Duodenal mucosa (tissue), 2 donors: ENCODE measurements at regions not wholly inside any gene's neighbourhood (a gene's known extent, or its start where the extent isn't known, plus 50 kb on each side); places are given as distances from the start of the nearest gene placed in this dataset.

ENCODE experiments used
- H3K27ac ChIP-seq: one replicate; pipeline ENCODE4 v1.7.0; 2013; ENCODE audit warnings: low read depth, low read length
- H3K27me3 ChIP-seq, 2 donors: one replicate each; pipeline ENCODE4 v1.7.0; 2013; ENCODE audit warnings: low read length in 2 of 2, control low read depth in 1 of 2; ENCODE audit not compliant: insufficient read depth in 2 of 2, control insufficient read depth in 1 of 2
- H3K36me3 ChIP-seq, 2 donors: one replicate each; pipeline ENCODE4 v1.7.0; 2013; ENCODE audit warnings: low read length in 2 of 2, control low read depth in 1 of 2; ENCODE audit not compliant: insufficient read depth in 2 of 2, control insufficient read depth in 1 of 2
- H3K4me1 ChIP-seq, 2 donors: one replicate each; pipeline ENCODE4 v1.7.0; 2013; ENCODE audit warnings: low read length in 2 of 2, control low read depth in 1 of 2; ENCODE audit not compliant: insufficient read depth in 2 of 2, control insufficient read depth in 1 of 2
- H3K4me3 ChIP-seq, 2 donors: one replicate each; pipeline ENCODE4 v1.7.0; 2013; ENCODE audit warnings: low read length in 2 of 2, low read depth in 1 of 2
- H3K9ac ChIP-seq, 2 donors: one replicate each; pipeline ENCODE4 v1.7.0; 2013; ENCODE audit warnings: low read length in 2 of 2, low read depth in 1 of 2
- H3K9me3 ChIP-seq, 2 donors: one replicate each; pipeline ENCODE4 v1.7.0; 2013; ENCODE audit warnings: low read length in 2 of 2, control low read depth in 1 of 2; ENCODE audit not compliant: control insufficient read depth in 1 of 2

DNA sequence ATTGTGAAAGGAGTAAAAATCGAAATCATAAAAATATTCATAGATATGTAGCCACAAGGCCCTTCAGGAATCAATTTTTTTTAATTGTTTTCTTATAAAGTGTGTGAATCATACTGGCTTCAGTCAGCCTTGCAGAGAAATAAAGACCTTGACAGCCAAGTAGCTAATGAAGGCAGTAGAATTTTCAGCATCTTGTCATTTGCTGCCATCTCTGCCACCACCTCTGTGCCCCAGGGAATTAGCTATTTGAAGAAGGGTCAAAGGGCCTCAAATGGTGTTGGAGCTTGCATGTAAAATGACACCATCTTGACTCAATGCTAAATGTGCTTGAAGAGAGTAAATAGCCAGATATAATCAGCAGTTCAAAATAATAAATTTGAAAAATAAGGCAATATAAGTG lies 359.4 kb upstream of the DCN start:
- H3K27ac ChIP-seq, result no peak overlapping the region
- H3K27me3 ChIP-seq, result no peaks in the 10 kb centered on the region
- no peak overlapping the region for H3K4me3 ChIP-seq
- no peaks in the 10 kb centered on the region for H3K4me1 ChIP-seq
- H3K9me3 ChIP-seq, result peaks cover 0 to 2% of the 10 kb centered on the region in 2 donors
- H3K36me3 ChIP-seq, result no peaks in the 10 kb centered on the region
- no peak overlapping the region for H3K9ac ChIP-seq

DNA sequence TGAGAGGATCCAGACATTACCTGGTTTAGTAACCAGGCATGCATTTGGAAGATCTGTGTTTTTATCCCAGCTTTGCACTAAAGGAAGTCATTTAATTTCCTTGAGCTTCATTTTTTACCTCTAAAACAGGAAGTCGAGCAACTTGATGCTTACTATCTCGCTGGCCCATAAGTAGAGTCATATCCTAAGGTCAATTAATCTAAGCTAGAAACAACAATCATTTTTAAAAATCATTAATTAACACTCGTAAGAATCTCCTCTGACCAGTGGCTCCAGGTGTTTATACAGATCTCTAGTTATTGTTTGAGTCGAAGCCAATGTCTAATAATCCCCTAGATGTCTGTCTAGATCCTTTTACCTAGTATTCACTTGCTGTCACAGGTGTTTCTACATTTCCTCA lies 355.8 kb upstream of the DCN start:
- Histone ChIP-seq H3K4me1 (no peaks in the 10 kb centered on the region), H3K4me3 (no peak overlapping the region), H3K27ac (no peak overlapping the region), H3K36me3 (no peaks in the 10 kb centered on the region), H3K27me3 (no peaks in the 10 kb centered on the region), H3K9ac (no peak overlapping the region), H3K9me3 (no peaks in the 10 kb centered on the region)

DNA sequence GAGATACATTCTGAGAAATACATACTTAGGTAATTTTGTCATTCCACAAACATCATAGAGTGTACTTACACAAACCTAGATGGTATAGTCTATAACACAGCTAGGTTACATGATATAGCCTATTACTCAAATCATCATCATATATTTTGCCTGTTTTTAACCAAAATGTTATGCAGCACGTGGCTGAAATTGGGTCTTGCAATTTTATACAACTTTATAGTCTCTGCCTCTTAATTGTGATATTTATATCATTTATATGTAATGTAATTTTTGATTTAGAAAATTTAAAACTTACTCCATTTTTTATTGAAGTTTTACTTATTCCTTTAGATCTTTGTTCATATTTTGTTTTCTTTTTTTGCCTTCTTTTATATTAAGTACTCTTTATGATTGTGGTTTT lies 350.7 kb upstream of the DCN start:
- Histone ChIP-seq H3K27ac (no peak overlapping the region), H3K27me3 (no peaks in the 10 kb centered on the region)

DNA sequence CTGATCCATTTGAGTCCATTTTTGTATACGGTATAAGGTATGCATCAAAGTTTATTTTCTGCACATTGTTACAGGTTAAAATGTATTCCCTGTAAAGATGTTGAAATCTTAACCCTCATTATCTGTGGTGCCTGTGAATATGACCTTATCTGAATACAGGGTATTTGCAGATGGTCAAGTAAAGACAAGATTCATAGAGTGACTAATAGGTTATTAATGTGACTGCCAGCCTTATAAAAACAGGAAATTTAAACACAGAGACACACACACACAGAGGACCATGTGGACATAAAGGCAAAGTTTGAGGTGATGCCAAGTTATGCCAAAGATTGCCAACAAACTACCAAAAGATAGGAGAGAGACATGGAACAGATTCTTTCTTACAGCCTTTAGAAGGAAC lies 347.2 kb upstream of the DCN start:
- Histone ChIP-seq H3K9me3 (peaks cover 5 to 6% of the 10 kb centered on the region in 2 donors), H3K4me3 (no peak overlapping the region), H3K27ac (no peak overlapping the region), H3K27me3 (no peaks in the 10 kb centered on the region), H3K9ac (no peak overlapping the region), H3K36me3 (no peaks in the 10 kb centered on the region), H3K4me1 (no peaks in the 10 kb centered on the region)

More for the DNA sequence above, 350.7 kb upstream of the DCN start:
- Histone ChIP-seq H3K9me3 (peaks cover 5 to 6% of the 10 kb centered on the region in 2 donors), H3K4me1 (no peaks in the 10 kb centered on the region), H3K36me3 (no peaks in the 10 kb centered on the region), H3K4me3 (no peak overlapping the region), H3K9ac (no peak overlapping the region)

DNA sequence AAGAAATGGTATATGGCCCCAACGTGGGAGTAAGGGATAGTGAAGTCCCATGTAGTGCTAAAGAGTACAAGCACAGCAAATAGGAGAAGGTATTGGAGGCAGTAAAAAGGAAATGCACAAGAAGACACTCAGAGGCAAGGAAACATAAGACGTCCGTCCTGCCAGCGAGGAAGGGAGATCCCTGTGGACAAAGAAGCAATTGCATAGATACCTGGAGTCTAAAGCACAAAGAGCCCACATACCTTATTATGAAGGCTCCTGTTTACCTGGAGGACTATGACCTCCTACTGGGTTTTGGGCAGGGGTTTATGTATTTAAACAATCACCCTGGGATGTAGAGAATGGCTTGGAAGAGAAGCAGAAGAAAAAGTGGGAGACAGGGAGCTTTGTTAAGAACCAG lies 341.2 kb upstream of the DCN start:
- H3K4me1 ChIP-seq, result no peaks in the 10 kb centered on the region
- no peaks in the 10 kb centered on the region for H3K27me3 ChIP-seq

DNA sequence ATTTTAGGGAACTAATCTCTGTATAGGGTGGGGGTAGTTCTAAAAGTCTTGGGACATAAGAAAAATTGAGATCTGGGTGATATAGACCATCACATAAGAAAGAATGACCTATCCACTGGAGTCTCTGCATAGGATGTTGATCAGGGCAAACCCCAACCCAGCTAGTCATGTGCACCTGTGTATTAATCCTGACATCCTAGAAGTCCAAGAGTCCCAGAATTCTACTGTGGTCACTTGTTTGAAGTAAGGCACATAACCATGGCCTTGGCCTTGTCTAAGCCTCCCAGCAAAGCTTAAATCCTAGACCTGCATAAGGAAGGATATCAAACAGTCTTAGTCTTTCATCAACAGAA lies 334.1 kb upstream of the DCN start:
- no peak overlapping the region for H3K9ac ChIP-seq
- H3K4me3 ChIP-seq, result no peak overlapping the region
- H3K36me3 ChIP-seq, result no peaks in the 10 kb centered on the region
- peaks cover 4 to 13% of the 10 kb centered on the region in 2 donors for H3K4me1 ChIP-seq
- no peaks in the 10 kb centered on the region for H3K9me3 ChIP-seq
- no peaks in the 10 kb centered on the region for H3K27me3 ChIP-seq
- no peak overlapping the region for H3K27ac ChIP-seq

More for the DNA sequence above, 341.2 kb upstream of the DCN start:
- Histone ChIP-seq H3K9ac (no peak overlapping the region), H3K4me3 (no peak overlapping the region), H3K27ac (no peak overlapping the region), H3K9me3 (no peaks in the 10 kb centered on the region), H3K36me3 (no peaks in the 10 kb centered on the region)

DNA sequence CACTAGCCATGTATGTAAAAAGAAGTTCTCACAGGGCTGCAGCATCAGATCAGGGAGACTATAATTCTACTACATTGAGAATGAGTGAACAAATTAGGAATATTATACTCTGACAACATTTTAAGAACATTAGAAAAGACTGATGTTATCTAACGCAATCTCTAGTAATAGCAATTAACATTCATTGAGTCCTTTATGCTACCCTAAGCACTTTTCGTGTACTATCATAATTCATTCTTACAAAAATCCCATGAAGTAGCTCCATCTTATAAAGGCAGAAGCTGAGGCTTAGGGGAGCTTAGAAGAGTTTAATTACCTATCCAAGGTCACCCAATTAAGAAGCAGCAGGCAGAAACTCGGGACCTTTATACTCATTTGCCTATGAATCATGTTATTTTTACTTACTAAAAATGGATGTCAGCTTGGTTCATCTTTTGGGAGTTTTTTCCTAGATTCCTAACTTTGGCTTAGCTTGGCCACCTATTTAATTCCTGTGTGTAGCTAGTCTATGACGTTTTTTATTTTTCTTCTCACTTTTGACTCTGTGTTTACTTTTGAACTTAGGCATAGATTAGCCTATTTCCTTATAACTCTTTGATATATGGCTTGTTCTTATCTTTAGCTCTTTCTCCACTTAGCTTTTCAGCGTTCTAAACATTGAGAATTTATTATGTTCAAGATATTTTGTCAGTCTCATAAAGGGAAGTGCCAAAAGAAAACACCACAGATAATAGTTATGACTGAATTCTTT lies 333.5 kb upstream of the DCN start:
- Histone ChIP-seq H3K9me3 (no peaks in the 10 kb centered on the region), H3K27me3 (no peaks in the 10 kb centered on the region), H3K9ac (no peak overlapping the region), H3K36me3 (no peaks in the 10 kb centered on the region), H3K4me1 (peaks cover 4 to 13% of the 10 kb centered on the region in 2 donors), H3K4me3 (no peak overlapping the region), H3K27ac (no peak overlapping the region)

DNA sequence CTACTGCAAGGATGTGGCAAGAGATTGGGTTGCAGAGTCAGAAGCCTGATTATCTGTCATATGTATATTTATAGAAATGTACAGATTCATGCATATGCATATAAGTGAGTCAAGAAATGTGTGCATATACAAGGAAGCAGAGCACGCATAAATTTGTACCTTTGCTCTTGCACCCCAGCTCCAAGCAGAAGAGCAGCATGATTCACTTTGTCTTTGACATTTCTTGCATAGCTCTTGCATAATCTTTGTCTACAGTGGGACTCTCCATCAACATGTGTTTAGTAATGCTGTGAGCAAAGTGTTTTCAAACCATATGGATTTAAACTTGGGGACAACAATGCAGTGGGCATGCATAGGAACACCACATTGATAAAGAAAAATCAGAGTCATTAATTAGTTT lies 330.7 kb upstream of the DCN start:
- H3K4me1 ChIP-seq, result peaks cover 4 to 13% of the 10 kb centered on the region in 2 donors

DNA sequence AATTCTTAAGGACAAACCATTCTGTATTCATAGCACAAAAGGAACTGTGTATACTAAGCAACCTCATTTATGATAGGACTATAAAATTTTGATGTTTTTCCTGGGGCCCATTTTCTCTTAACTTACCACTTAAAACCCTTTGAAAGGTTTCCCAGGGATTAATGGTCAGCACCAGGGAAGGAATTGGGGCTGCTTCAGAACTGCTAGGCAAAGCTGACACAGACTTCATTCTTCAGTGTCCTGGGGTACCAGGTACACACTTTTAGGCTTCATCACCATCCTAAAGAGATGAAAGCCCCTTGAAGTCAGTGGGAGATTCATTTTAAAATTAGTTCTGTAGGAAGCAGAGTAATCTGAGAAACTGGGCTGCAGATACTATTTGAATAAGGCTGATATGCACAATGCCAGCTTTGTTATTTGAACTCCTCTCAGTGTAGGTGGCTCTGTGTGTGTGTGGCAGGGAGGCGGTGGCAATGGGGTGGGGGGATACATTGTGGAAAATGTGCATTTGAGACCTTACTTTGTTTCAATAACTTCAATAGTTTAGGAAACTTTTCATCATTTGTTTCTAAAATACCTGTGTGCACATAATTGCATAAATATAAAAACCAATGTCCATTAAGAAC lies 329.3 kb upstream of the DCN start:
- Histone ChIP-seq H3K4me1 (peaks cover 4 to 13% of the 10 kb centered on the region in 2 donors), H3K9me3 (no peaks in the 10 kb centered on the region), H3K36me3 (no peaks in the 10 kb centered on the region), H3K4me3 (no peak overlapping the region), H3K27me3 (no peaks in the 10 kb centered on the region), H3K9ac (no peak overlapping the region), H3K27ac (no peak overlapping the region)

More for the DNA sequence above, 330.7 kb upstream of the DCN start:
- Histone ChIP-seq H3K9me3 (no peaks in the 10 kb centered on the region), H3K36me3 (no peaks in the 10 kb centered on the region), H3K9ac (no peak overlapping the region), H3K4me3 (no peak overlapping the region), H3K27me3 (no peaks in the 10 kb centered on the region), H3K27ac (no peak overlapping the region)

DNA sequence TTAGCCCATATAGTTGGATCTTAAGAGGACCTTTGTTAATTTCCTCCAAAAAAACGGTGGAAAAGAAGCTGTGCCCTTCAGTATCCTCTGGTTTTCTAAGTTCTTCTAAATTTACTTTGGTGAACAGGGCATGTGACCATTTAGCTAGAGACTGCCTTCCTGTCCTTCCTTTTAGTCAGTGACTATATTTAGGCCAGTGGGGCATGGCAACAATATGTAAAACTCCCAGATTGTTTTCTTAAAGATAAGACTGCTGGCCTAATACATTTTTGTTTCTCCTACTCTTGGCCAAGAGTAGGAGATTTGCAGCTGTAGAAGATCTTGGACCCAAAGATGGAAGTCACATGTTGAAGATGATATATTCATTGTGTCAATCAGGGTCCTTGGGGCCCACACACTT lies 325.1 kb upstream of the DCN start:
- no peaks in the 10 kb centered on the region for H3K9me3 ChIP-seq

More for the DNA sequence above, 325.1 kb upstream of the DCN start:
- Histone ChIP-seq H3K27me3 (no peaks in the 10 kb centered on the region), H3K4me1 (no peaks in the 10 kb centered on the region), H3K36me3 (no peaks in the 10 kb centered on the region), H3K27ac (no peak overlapping the region), H3K9ac (no peak overlapping the region), H3K4me3 (no peak overlapping the region)
